GM12878 (cell line): ENCODE measurements at regions not wholly inside any gene's neighbourhood (a gene's known extent, or its start where the extent isn't known, plus 50 kb on each side); places are given as distances from the start of the nearest gene placed in this dataset.

ENCODE experiments used
- ATAC-seq: fragments of 200-7000 bp; cut with Tn5 transposase; 3 replicates; pipeline ENCODE4 v1.9.1; 2020; ENCODE audit warnings: mild to moderate bottlenecking, moderate library complexity
- BruUV-seq: library from RNA; stranded (reverse); fragments of 400-500 nt; replicated peaks from 2 replicates; lab custom pipeline; 2021; lab: Mats Ljungman, UMichigan
- CTCF ChIA-PET: fragments of 300-600 bp; sonication (Branson Sonifier 250); formaldehyde crosslinking; extraction: SDS; loops from one replicate; lab custom pipeline; 2021; ENCODE audit warnings: inconsistent platforms; lab: Yijun Ruan, JAX
- POLR2A ChIA-PET: fragments of 350-600 bp; formaldehyde crosslinking; extraction: SDS; loops from one replicate; lab custom pipeline; 2021; ENCODE audit warnings: inconsistent platforms; lab: Charles Lee
- RAD21 ChIA-PET: fragments of 300-600 bp; sonication (Branson Sonifier 250); formaldehyde crosslinking; loops from one replicate; lab custom pipeline; 2023; ENCODE audit warnings: antibody characterized with exemption; ENCODE audit not compliant: unreplicated experiment; lab: Charles Lee
- SMC1A ChIA-PET: fragments of 300-600 bp; sonication (Branson Sonifier 250); formaldehyde crosslinking; loops from one replicate; lab custom pipeline; 2023; ENCODE audit not compliant: unreplicated experiment, uncharacterized antibody; lab: Charles Lee
- DNase-seq: peaks from one replicate; pipeline ENCODE4 v3.0.0-alpha.2; 2011; ENCODE audit warnings: low read depth, low spot score
- FAIRE-seq: peaks from 3 replicates; lab custom pipeline; 2011; peaks lifted over from hg19 to GRCh38; lab: Jason Lieb, UNC
- H2AFZ ChIP-seq: 2 replicates; pipeline ENCODE4 v1.6.0; 2011; ENCODE audit warnings: low read depth, low read length, control low read depth; ENCODE audit not compliant: control insufficient read depth
- H3K27ac ChIP-seq: 2 replicates; pipeline ENCODE4 v1.5.1; 2011; ENCODE audit warnings: control low read depth; ENCODE audit not compliant: control insufficient read depth, insufficient read depth
- H3K27me3 ChIP-seq, 2 experiments: replicated peaks in 1 of 2; 2 replicates each; pipeline versions ENCODE4 v1.6.0 to v1.6.1; 2011; ENCODE audit warnings: low read length in 1 of 2; ENCODE audit not compliant: control insufficient read depth in 2 of 2, insufficient read depth in 2 of 2
- H3K36me3 ChIP-seq, 2 experiments: 2 replicates each; pipeline ENCODE4 v1.5.1; 2011; ENCODE audit warnings: low read length in 1 of 2; ENCODE audit not compliant: control insufficient read depth in 2 of 2, insufficient read depth in 2 of 2
- H3K4me1 ChIP-seq: 2 replicates; pipeline ENCODE4 v1.6.1; 2011; ENCODE audit warnings: mild to moderate bottlenecking, low read length, moderate library complexity, mixed read lengths; ENCODE audit not compliant: control insufficient read depth, insufficient read depth
- H3K4me2 ChIP-seq: 2 replicates; pipeline ENCODE4 v1.6.0; 2011; ENCODE audit warnings: control low read depth; ENCODE audit not compliant: control insufficient read depth, insufficient read depth
- H3K4me3 ChIP-seq: fragments of 200-600 bp; sonication (generic); 2 replicates; pipeline ENCODE4 v1.5.1; 2016
- H3K79me2 ChIP-seq: 2 replicates; pipeline ENCODE4 v1.6.0; 2011; ENCODE audit warnings: low read length; ENCODE audit not compliant: control insufficient read depth, insufficient read depth
- H3K9ac ChIP-seq: 2 replicates; pipeline ENCODE4 v1.8.0; 2011; ENCODE audit warnings: low read length, control low read depth, mixed read lengths; ENCODE audit not compliant: control insufficient read depth, insufficient read depth
- H3K9me3 ChIP-seq: replicated peaks from 3 replicates; pipeline ENCODE4 v1.5.1; 2011; ENCODE audit warnings: mild to moderate bottlenecking, low read length; ENCODE audit not compliant: control insufficient read depth, insufficient read depth
- H4K20me1 ChIP-seq: 2 replicates; pipeline ENCODE4 v1.6.0; 2011; ENCODE audit not compliant: control insufficient read depth, insufficient read depth
- BCL11A ChIP-seq: IDR thresholded peaks from 2 replicates; pipeline ENCODE4 v1.6.1; 2011; ENCODE audit warnings: low read depth, low read length
- BMI1 ChIP-seq: fragments of 450-650 bp; IDR thresholded peaks from 2 replicates; pipeline ENCODE4 v1.6.1; 2016; ENCODE audit warnings: mild to moderate bottlenecking, moderate library complexity, borderline replicate concordance
- DPF2 ChIP-seq: fragments of 450-650 bp; IDR thresholded peaks from 2 replicates; pipeline ENCODE4 v1.6.1; 2017; ENCODE audit warnings: mild to moderate bottlenecking
- FOXK2 ChIP-seq: fragments of 450-650 bp; IDR thresholded peaks from 2 replicates; pipeline ENCODE4 v1.6.1; 2017; ENCODE audit warnings: mild to moderate bottlenecking, moderate library complexity
- IKZF1 ChIP-seq: fragments of 450-650 bp; conservative IDR thresholded peaks from 2 replicates; pipeline ENCODE4 v1.6.1; 2017; ENCODE audit warnings: antibody characterized with exemption, mild to moderate bottlenecking
- MEF2A ChIP-seq: IDR thresholded peaks from 2 replicates; pipeline ENCODE4 v1.6.1; 2011; ENCODE audit warnings: low read depth, mild to moderate bottlenecking, low read length, moderate library complexity; ENCODE audit not compliant: insufficient read depth
- RAD21 ChIP-seq: IDR thresholded peaks from 2 replicates; pipeline ENCODE4 v1.6.1; 2011; ENCODE audit warnings: mild to moderate bottlenecking, low read depth, low read length, moderate library complexity; ENCODE audit not compliant: insufficient read depth
- RFX5 ChIP-seq: IDR thresholded peaks from 2 replicates; pipeline ENCODE4 v1.6.1; 2011; ENCODE audit warnings: low read depth, low read length, improper control_type of control experiment
- SMARCA5 ChIP-seq: fragments of 450-650 bp; IDR thresholded peaks from 2 replicates; pipeline ENCODE4 v1.6.1; 2017; ENCODE audit warnings: mild to moderate bottlenecking
- SPI1 ChIP-seq: IDR thresholded peaks from 2 replicates; pipeline ENCODE4 v1.6.1; 2011; ENCODE audit warnings: low read depth, mild to moderate bottlenecking, low read length, moderate library complexity, borderline replicate concordance; ENCODE audit not compliant: insufficient read depth
- STAT1 ChIP-seq: fragments of 450-650 bp; conservative IDR thresholded peaks from 2 replicates; pipeline ENCODE4 v1.6.1; 2014; ENCODE audit warnings: antibody characterized with exemption, mild to moderate bottlenecking
- YBX1 ChIP-seq: fragments of 450-650 bp; IDR thresholded peaks from 2 replicates; pipeline ENCODE4 v1.6.1; 2016; ENCODE audit warnings: antibody characterized with exemption
- WGBS: methylation state at CpG from one replicate; pipeline ENCODE4 v1.1.6; 2016; ENCODE audit warnings: low lambda C conversion rate; ENCODE audit not compliant: insufficient replicate concordance, insufficient coverage; ENCODE audit errors: missing lambda C conversion rate; 5-methylcytosine and 5-hydroxymethylcytosine counted together
- in situ Hi-C: fragments of 300-500 bp; cut with MboI; formaldehyde crosslinking; loops from 9 replicates; pipeline ENCODE4 v1.14.3; 2018; ENCODE audit warnings: mixed read lengths
- intact Hi-C: fragments of 100-400 bp; cut with micrococcal nuclease; formaldehyde crosslinking; loops from one replicate; pipeline ENCODE4 v1.14.2; 2022; ENCODE audit not compliant: unreplicated experiment
- TF ChIP-seq, protein P1 (sequence below): IDR thresholded peaks from 2 replicates; pipeline ENCODE4 v1.6.1; 2012; ENCODE audit warnings: low read length, inconsistent platforms
- TF ChIP-seq, protein P2 (sequence below): fragments of 450-650 bp; IDR thresholded peaks from 2 replicates; pipeline ENCODE4 v1.6.1; 2018; ENCODE audit warnings: borderline replicate concordance, mild to moderate bottlenecking; ENCODE audit not compliant: partially characterized antibody

DNA sequence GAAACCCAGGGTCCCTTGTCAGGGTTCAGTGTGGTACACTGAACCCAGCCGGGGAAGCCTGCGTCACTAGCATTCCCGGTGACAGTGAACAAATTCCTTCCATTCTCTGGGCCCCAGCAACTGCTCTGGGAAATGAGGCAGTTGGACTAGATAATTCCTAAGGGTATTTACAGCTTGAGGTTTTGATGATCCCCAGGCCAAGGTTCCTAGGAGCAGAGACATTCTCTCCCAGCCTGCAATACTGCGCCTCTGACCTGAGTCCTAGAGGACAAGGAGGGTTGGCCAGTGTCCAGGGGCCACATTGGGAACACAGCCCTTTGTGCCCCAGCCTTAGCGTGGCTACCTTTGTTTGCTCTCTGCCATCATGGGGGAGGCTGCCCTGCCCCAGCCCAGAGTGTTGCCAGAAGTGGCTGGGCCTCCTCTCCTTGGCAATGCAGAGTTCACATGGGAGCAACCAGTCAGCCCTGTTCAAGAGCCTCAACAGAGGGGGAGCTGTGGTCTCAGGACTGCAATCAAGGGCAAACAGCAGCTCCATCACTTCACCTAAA, 178.2 kb downstream of the SEC61B start:
- in situ Hi-C loops (no loop called here), intact Hi-C loops (no loop called here)
- Histone ChIP-seq H4K20me1 (no peaks in the 10 kb centered on the region), H3K27me3 (no peaks in the 10 kb centered on the region), H3K36me3 (no peaks in the 10 kb centered on the region), H3K4me3 (no peak overlapping the region), H3K4me2 (no peak overlapping the region), H3K79me2 (no peaks in the 10 kb centered on the region), H2AFZ (no peak overlapping the region), H3K9ac (no peak overlapping the region), H3K27ac (no peak overlapping the region), H3K9me3 (no peaks in the 10 kb centered on the region), H3K4me1 (no peaks in the 10 kb centered on the region)
- ATAC-seq (no peak), FAIRE-seq (no peak), DNase-seq (no peak)
- CTCF ChIA-PET, result interaction anchor here (0.6 kb wide), 1 partner anchor 58 kb away, joined by 4 read pairs; no protein-coding TSS in a partner anchor
- BruUV-seq, result no TSS peak
- WGBS, result 47% methylated on average over 5 of the region's 5 CpGs
- 0 out of 2 replicates have a peak, but pooled peaks have one; percentile 10 for TF ChIP-seq RAD21
- TF ChIP-seq, protein P1, sequence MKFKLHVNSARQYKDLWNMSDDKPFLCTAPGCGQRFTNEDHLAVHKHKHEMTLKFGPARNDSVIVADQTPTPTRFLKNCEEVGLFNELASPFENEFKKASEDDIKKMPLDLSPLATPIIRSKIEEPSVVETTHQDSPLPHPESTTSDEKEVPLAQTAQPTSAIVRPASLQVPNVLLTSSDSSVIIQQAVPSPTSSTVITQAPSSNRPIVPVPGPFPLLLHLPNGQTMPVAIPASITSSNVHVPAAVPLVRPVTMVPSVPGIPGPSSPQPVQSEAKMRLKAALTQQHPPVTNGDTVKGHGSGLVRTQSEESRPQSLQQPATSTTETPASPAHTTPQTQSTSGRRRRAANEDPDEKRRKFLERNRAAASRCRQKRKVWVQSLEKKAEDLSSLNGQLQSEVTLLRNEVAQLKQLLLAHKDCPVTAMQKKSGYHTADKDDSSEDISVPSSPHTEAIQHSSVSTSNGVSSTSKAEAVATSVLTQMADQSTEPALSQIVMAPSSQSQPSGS, result no peak
- SMC1A ChIA-PET, result no interaction called here
- RAD21 ChIA-PET, result no interaction called here
- POLR2A ChIA-PET, result no interaction called here

DNA sequence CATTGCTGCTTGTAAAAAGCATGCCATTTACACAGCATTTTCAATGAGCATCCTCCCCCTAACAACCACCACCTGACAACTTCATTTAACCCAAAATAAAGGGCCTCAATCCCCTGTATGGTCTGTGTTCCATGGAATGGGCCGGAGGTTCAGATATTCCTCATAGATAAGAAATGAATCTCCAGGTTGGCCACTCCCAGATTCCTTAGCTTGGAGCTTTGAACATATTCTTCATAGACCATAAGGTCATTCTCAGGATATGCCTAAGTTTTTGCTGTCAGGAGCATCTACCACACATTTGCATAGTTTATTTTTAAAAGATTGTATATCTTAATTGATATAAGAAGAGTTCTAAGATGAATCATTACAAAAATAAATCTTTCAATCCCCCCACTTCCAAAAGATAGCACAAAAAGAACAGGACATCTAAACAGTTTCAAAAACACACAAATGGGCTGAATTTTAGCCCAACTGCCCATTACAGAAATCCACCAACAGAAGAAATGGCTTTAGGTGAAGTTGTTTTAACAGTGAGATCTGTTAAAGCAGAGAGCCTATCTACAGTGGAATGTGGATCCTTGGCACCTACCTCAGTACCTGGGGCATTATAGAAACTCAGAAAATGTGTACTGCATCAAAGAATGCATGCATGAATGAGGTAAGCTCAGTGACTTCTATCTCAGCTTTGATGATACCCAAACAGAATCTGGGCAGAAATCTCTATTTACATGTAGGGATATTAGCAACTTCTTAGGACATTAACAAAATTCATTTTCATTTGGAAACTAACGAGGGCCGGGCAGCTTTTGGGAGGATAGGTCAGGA, 179.8 kb downstream of the SEC61B start:
- no peaks in the 10 kb centered on the region for H4K20me1 ChIP-seq
- H3K79me2 ChIP-seq, result no peaks in the 10 kb centered on the region
- CTCF ChIA-PET, result no interaction called here
- TF ChIP-seq IKZF1, result no peak
- no peak for TF ChIP-seq SPI1
- no peak for TF ChIP-seq DPF2
- TF ChIP-seq FOXK2, result no peak
- TF ChIP-seq BCL11A, result no peak
- TF ChIP-seq BMI1, result no peak
- TF ChIP-seq RFX5, result no peak
- TF ChIP-seq, protein P2, sequence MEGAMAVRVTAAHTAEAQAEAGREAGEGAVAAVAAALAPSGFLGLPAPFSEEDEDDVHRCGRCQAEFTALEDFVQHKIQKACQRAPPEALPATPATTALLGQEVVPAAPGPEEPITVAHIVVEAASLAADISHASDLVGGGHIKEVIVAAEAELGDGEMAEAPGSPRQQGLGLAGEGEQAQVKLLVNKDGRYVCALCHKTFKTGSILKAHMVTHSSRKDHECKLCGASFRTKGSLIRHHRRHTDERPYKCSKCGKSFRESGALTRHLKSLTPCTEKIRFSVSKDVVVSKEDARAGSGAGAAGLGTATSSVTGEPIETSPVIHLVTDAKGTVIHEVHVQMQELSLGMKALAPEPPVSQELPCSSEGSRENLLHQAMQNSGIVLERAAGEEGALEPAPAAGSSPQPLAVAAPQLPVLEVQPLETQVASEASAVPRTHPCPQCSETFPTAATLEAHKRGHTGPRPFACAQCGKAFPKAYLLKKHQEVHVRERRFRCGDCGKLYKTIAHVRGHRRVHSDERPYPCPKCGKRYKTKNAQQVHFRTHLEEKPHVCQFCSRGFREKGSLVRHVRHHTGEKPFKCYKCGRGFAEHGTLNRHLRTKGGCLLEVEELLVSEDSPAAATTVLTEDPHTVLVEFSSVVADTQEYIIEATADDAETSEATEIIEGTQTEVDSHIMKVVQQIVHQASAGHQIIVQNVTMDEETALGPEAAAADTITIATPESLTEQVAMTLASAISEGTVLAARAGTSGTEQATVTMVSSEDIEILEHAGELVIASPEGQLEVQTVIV, result no peak
- no peak for TF ChIP-seq STAT1
- no peak for TF ChIP-seq YBX1
- TF ChIP-seq MEF2A, result no peak
- TF ChIP-seq SMARCA5, result no peak
- TF ChIP-seq, all 136 proteins: peak for 0
- ChIA-PET RAD21 (no interaction called here), POLR2A (no interaction called here), SMC1A (no interaction called here)
- no peaks in the 10 kb centered on the region for H3K9me3 ChIP-seq
- no TSS peak for BruUV-seq
- H3K9ac ChIP-seq, result no peak overlapping the region
- no peaks in the 10 kb centered on the region for H3K27me3 ChIP-seq
- no peak overlapping the region for H2AFZ ChIP-seq
- 56% methylated on average over 3 of the region's 3 CpGs for WGBS
- in situ Hi-C loops, result no loop called here
- DNase-seq, result no peak
- no peaks in the 10 kb centered on the region for H3K4me1 ChIP-seq
- ATAC-seq, result no peak
- intact Hi-C loops, result no loop called here
- H3K4me2 ChIP-seq, result no peak overlapping the region
- FAIRE-seq, result no peak
- no peak overlapping the region for H3K4me3 ChIP-seq
- H3K36me3 ChIP-seq, result no peaks in the 10 kb centered on the region
- H3K27ac ChIP-seq, result no peak overlapping the region
